MCF 10A (cell line): ENCODE measurements at regions not wholly inside any gene's neighbourhood (a gene's known extent, or its start where the extent isn't known, plus 50 kb on each side); places are given as distances from the start of the nearest gene placed in this dataset.

Experiments used
- BruUV-seq: library from RNA; stranded (reverse); fragments of 400-500 nt; replicated peaks from 2 replicates; lab custom pipeline; 2021; lab: Mats Ljungman, UMichigan
- CTCF ChIA-PET: fragments of 300-600 bp; sonication (Branson Sonifier 250); formaldehyde crosslinking; extraction: SDS; loops from one replicate; lab custom pipeline; 2021; ENCODE audit warnings: antibody characterized with exemption, inconsistent platforms; lab: Yijun Ruan, JAX
- POLR2A ChIA-PET: fragments of 300-600, 350-650 bp; sonication (Branson Sonifier 250); formaldehyde crosslinking; extraction: SDS; loops from one replicate; lab custom pipeline; 2020; ENCODE audit warnings: antibody characterized with exemption, inconsistent platforms; lab: Yijun Ruan, JAX
- DNase-seq: peaks from one replicate; pipeline ENCODE4 v3.0.0-alpha.2; 2018; ENCODE audit not compliant: unreplicated experiment
- H3K27ac Mint-ChIP-seq: one replicate; pipeline ENCODE4 v1.8.0; 2022; ENCODE audit warnings: mild to moderate bottlenecking, low read depth, mixed read lengths; ENCODE audit not compliant: unreplicated experiment
- H3K27me3 Mint-ChIP-seq: one replicate; pipeline ENCODE4 v1.8.0; 2022; ENCODE audit warnings: mixed read lengths; ENCODE audit not compliant: insufficient read depth, unreplicated experiment
- H3K36me3 Mint-ChIP-seq: one replicate; pipeline ENCODE4 v1.8.0; 2022; ENCODE audit warnings: mild to moderate bottlenecking, moderate library complexity, mixed read lengths; ENCODE audit not compliant: insufficient read depth, unreplicated experiment
- H3K4me1 Mint-ChIP-seq: one replicate; pipeline ENCODE4 v1.8.0; 2022; ENCODE audit warnings: mixed read lengths; ENCODE audit not compliant: insufficient read depth, unreplicated experiment
- H3K4me3 Mint-ChIP-seq: one replicate; pipeline ENCODE4 v1.8.0; 2022; ENCODE audit warnings: mild to moderate bottlenecking, moderate library complexity, mixed read lengths; ENCODE audit not compliant: unreplicated experiment
- H3K9me3 Mint-ChIP-seq: one replicate; pipeline ENCODE4 v1.8.0; 2022; ENCODE audit warnings: mixed read lengths; ENCODE audit not compliant: unreplicated experiment
- CTCF ChIP-seq: fragments of 200-600 bp; IDR thresholded peaks from one replicate; pipeline ENCODE4 v1.8.0; 2022; ENCODE audit warnings: antibody characterized with exemption, mild to moderate bottlenecking; ENCODE audit not compliant: unreplicated experiment
- intact Hi-C: fragments of 100-400 bp; cut with micrococcal nuclease; formaldehyde crosslinking; loops from 2 replicates; pipeline ENCODE4 v1.14.1; 2022

- Mint-ChIP-seq H3K27me3 (no peaks in the 10 kb centered on the region), H3K27ac (no peak overlapping the region), H3K4me3 (no peak overlapping the region), H3K4me1 (no peaks in the 10 kb centered on the region), H3K36me3 (no peaks in the 10 kb centered on the region), H3K9me3 (peaks cover 12% of the 10 kb centered on the region)
- intact Hi-C loops, result no loop called here
- ChIA-PET POLR2A (no interaction called here), CTCF (interaction anchor here (0.6 to 0.7 kb wide), 3 partner anchors 166 to 487 kb away, joined by 3 to 4 read pairs (median 3); no protein-coding TSS in a partner anchor)
- no peak for TF ChIP-seq CTCF
- no peak for DNase-seq
- BruUV-seq, result no TSS peak
These were observed 336.5 kb downstream of the FSCB start for GRCh38 chr14:44170556-44170955.

GRCh38 chr14:44170101-44170500, 337.0 kb downstream of the FSCB start:
- intact Hi-C loops, result no loop called here
- Mint-ChIP-seq H3K27ac (no peak overlapping the region), H3K4me1 (peaks cover 4% of the 10 kb centered on the region), H3K27me3 (no peaks in the 10 kb centered on the region), H3K4me3 (no peak overlapping the region), H3K9me3 (peaks cover 11% of the 10 kb centered on the region), H3K36me3 (no peaks in the 10 kb centered on the region)
- TF ChIP-seq CTCF, result no peak
- CTCF ChIA-PET, result interaction anchor here (0.6 to 0.7 kb wide), 4 partner anchors 165 to 488 kb away, joined by 3 to 4 read pairs (median 4); no protein-coding TSS in a partner anchor
- BruUV-seq, result no TSS peak
- POLR2A ChIA-PET, result no interaction called here
- peak; percentile 73 for DNase-seq

GRCh38 chr14:44168566-44168965, 338.5 kb downstream of the FSCB start:
- TF ChIP-seq CTCF, result no peak
- DNase-seq, result no peak
- ChIA-PET CTCF (no interaction called here), POLR2A (no interaction called here)
- Mint-ChIP-seq H3K4me3 (no peak overlapping the region), H3K9me3 (no peaks in the 10 kb centered on the region), H3K27ac (no peak overlapping the region), H3K36me3 (no peaks in the 10 kb centered on the region), H3K4me1 (peaks cover 7% of the 10 kb centered on the region), H3K27me3 (no peaks in the 10 kb centered on the region)
- BruUV-seq, result no TSS peak
- intact Hi-C loops, result no loop called here

- ChIA-PET POLR2A (no interaction called here), CTCF (interaction anchor here (0.6 kb wide), 1 partner anchor 16 kb away, joined by 3 read pairs; no protein-coding TSS in a partner anchor)
- no peaks in the 10 kb centered on the region for H3K27me3 Mint-ChIP-seq
- intact Hi-C loops, result no loop called here
- H3K4me3 Mint-ChIP-seq, result no peak overlapping the region
- no TSS peak for BruUV-seq
- peaks cover 7% of the 10 kb centered on the region for H3K4me1 Mint-ChIP-seq
- no peak for TF ChIP-seq CTCF
- no peak for DNase-seq
- no peaks in the 10 kb centered on the region for H3K36me3 Mint-ChIP-seq
- H3K9me3 Mint-ChIP-seq, result no peaks in the 10 kb centered on the region
- H3K27ac Mint-ChIP-seq, result no peak overlapping the region
These were observed 340.5 kb downstream of the FSCB start for GRCh38 chr14:44166611-44167010.
